NCI-H1092 (cell line): ENCODE measurements at regions not wholly inside any gene's neighbourhood (a gene's known extent, or its start where the extent isn't known, plus 50 kb on each side); places are given as distances from the start of the nearest gene placed in this dataset.

Experiments used
- DNase-seq: peaks from one replicate; lab custom pipeline; 2025; lab: John Stamatoyannopoulos, UW

- DNase-seq: no peak
Measured at GRCh38 chr5:34505731-34506130, 150.4 kb upstream of the RAI14 start.

GRCh38 chr5:34507933-34508332 lies 148.2 kb upstream of the RAI14 start:
- DNase-seq: no peak

- no peak for DNase-seq
Measured at GRCh38 chr5:34509392-34509791, 146.7 kb upstream of the RAI14 start.

GRCh38 chr5:34510002-34510401 lies 146.1 kb upstream of the RAI14 start:
- DNase-seq: no peak

GRCh38 chr5:34511063-34511462 lies 145.1 kb upstream of the RAI14 start:
- DNase-seq: no peak

- no peak for DNase-seq
Measured at GRCh38 chr5:34511481-34511880, 144.6 kb upstream of the RAI14 start.

- no peak for DNase-seq
Measured at GRCh38 chr5:34511915-34512314, 144.2 kb upstream of the RAI14 start.

- DNase-seq: no peak
Measured at GRCh38 chr5:34516166-34516565, 140.0 kb upstream of the RAI14 start.

GRCh38 chr5:34516686-34517085 lies 139.4 kb upstream of the RAI14 start:
- DNase-seq: no peak

- no peak for DNase-seq
Measured at GRCh38 chr5:34517249-34517648, 138.9 kb upstream of the RAI14 start.

GRCh38 chr5:34519489-34520220 lies 136.5 kb upstream of the RAI14 start:
- DNase-seq: no peak

GRCh38 chr5:34521628-34522290 lies 134.4 kb upstream of the RAI14 start:
- DNase-seq: no peak

- DNase-seq: peak; percentile 30
Measured at GRCh38 chr5:34522599-34523386, 133.3 kb upstream of the RAI14 start.

GRCh38 chr5:34523387-34523726 lies 132.8 kb upstream of the RAI14 start:
- DNase-seq: no peak

- no peak for DNase-seq
Measured at GRCh38 chr5:34524123-34524522, 132.0 kb upstream of the RAI14 start.

- DNase-seq: no peak
Measured at GRCh38 chr5:34525761-34526160, 130.4 kb upstream of the RAI14 start.

- DNase-seq: no peak
Measured at GRCh38 chr5:34526682-34527305, 129.3 kb upstream of the RAI14 start.

- no peak for DNase-seq
Measured at GRCh38 chr5:34529581-34530331, 126.4 kb upstream of the RAI14 start.

- no peak for DNase-seq
Measured at GRCh38 chr5:34530637-34531036, 125.5 kb upstream of the RAI14 start.

GRCh38 chr5:34531751-34532360 lies 124.3 kb upstream of the RAI14 start:
- DNase-seq: no peak
